PFSK-1 (cell line): ENCODE measurements at regions not wholly inside any gene's neighbourhood (a gene's known extent, or its start where the extent isn't known, plus 50 kb on each side); places are given as distances from the start of the nearest gene placed in this dataset.

ENCODE experiments used
- FOXP2 ChIP-seq: optimal IDR thresholded peaks from 2 replicates; pipeline ENCODE3; 2011; ENCODE audit warnings: borderline replicate concordance, control low read depth, inconsistent platforms; ENCODE audit not compliant: insufficient read depth; ENCODE audit errors: extremely low read length, extremely low read depth
- POLR2AphosphoS5 ChIP-seq: IDR thresholded peaks from 2 replicates; pipeline ENCODE4 v1.6.1; 2012; ENCODE audit warnings: low read depth, mild to moderate bottlenecking, control low read depth, low read length, moderate library complexity
- REST ChIP-seq, 2 experiments: IDR thresholded peaks; 2 replicates each; pipeline versions ENCODE4 v1.6.1 to v1.8.0; 2011 to 2012; ENCODE audit warnings: low read depth in 2 of 2, low read length in 2 of 2, control low read depth in 1 of 2, inconsistent platforms in 1 of 2, mild to moderate bottlenecking in 1 of 2, moderate library complexity in 1 of 2; ENCODE audit not compliant: insufficient read depth in 1 of 2
- SIN3A ChIP-seq: IDR thresholded peaks from 2 replicates; pipeline ENCODE4 v1.6.1; 2012; ENCODE audit warnings: mild to moderate bottlenecking, low read length, moderate library complexity, borderline replicate concordance; ENCODE audit not compliant: insufficient read depth
- TAF1 ChIP-seq: IDR thresholded peaks from 2 replicates; pipeline ENCODE4 v1.6.1; 2012; ENCODE audit warnings: low read length, control low read depth, borderline replicate concordance; ENCODE audit not compliant: insufficient read depth

- no peak for TF ChIP-seq TAF1
- TF ChIP-seq SIN3A = no peak
- no peak for TF ChIP-seq POLR2AphosphoS5
- TF ChIP-seq FOXP2 = no peak
- no peak for TF ChIP-seq REST (IDR thresholded peaks at IDR 0.05; ENCODE audit: insufficient read depth in 1 of 2, low read depth in 2 of 2, low read length in 2 of 2)
Observed at GRCh38 chrX:22795671-22796070, 204.1 kb upstream of the DDX53 start.

GRCh38 chrX:22800360-22800759 lies 199.4 kb upstream of the DDX53 start:
- TF ChIP-seq POLR2AphosphoS5 (no peak), REST (IDR thresholded peaks at IDR 0.05; ENCODE audit: insufficient read depth in 1 of 2, low read depth in 2 of 2, low read length in 2 of 2) (no peak), SIN3A (no peak), FOXP2 (no peak), TAF1 (no peak)

- no peak for TF ChIP-seq POLR2AphosphoS5
- TF ChIP-seq TAF1 = no peak
- no peak for TF ChIP-seq FOXP2
- TF ChIP-seq SIN3A = no peak
- no peak for TF ChIP-seq REST (IDR thresholded peaks at IDR 0.05; ENCODE audit: insufficient read depth in 1 of 2, low read depth in 2 of 2, low read length in 2 of 2)
Observed at GRCh38 chrX:22800806-22801205, 199.0 kb upstream of the DDX53 start.

- no peak for TF ChIP-seq POLR2AphosphoS5
- no peak for TF ChIP-seq REST (IDR thresholded peaks at IDR 0.05; ENCODE audit: insufficient read depth in 1 of 2, low read depth in 2 of 2, low read length in 2 of 2)
- TF ChIP-seq SIN3A = no peak
- no peak for TF ChIP-seq FOXP2
- no peak for TF ChIP-seq TAF1
Observed at GRCh38 chrX:22803353-22803752, 196.4 kb upstream of the DDX53 start.

GRCh38 chrX:22810876-22811275 lies 188.9 kb upstream of the DDX53 start:
- no peak for TF ChIP-seq FOXP2
- no peak for TF ChIP-seq TAF1
- no peak for TF ChIP-seq POLR2AphosphoS5
- no peak for TF ChIP-seq REST (IDR thresholded peaks at IDR 0.05; ENCODE audit: insufficient read depth in 1 of 2, low read depth in 2 of 2, low read length in 2 of 2)
- TF ChIP-seq SIN3A = no peak
